Mucosa of rectum (tissue), 2 donors: ENCODE measurements at regions not wholly inside any gene's neighbourhood (a gene's known extent, or its start where the extent isn't known, plus 50 kb on each side); places are given as distances from the start of the nearest gene placed in this dataset.

Experiments
- H3K27ac ChIP-seq, 2 donors: one replicate each; pipeline ENCODE4 v1.7.0; 2013; ENCODE audit warnings: inconsistent platforms in 2 of 2, low read depth in 2 of 2, low read length in 2 of 2
- H3K27me3 ChIP-seq, 2 donors: one replicate each; pipeline ENCODE4 v1.7.0; 2013; ENCODE audit warnings: low read length in 2 of 2; ENCODE audit not compliant: control insufficient read depth in 2 of 2, insufficient read depth in 2 of 2
- H3K36me3 ChIP-seq, 2 donors: one replicate each; pipeline ENCODE4 v1.7.0; 2013; ENCODE audit warnings: low read length in 2 of 2; ENCODE audit not compliant: control insufficient read depth in 2 of 2, insufficient read depth in 2 of 2
- H3K4me1 ChIP-seq, 2 donors: one replicate each; pipeline ENCODE4 v1.7.0; 2013; ENCODE audit warnings: low read length in 2 of 2, mild to moderate bottlenecking in 1 of 2; ENCODE audit not compliant: control insufficient read depth in 2 of 2, insufficient read depth in 2 of 2
- H3K4me3 ChIP-seq, 2 donors: one replicate each; pipeline ENCODE4 v1.7.0; 2013; ENCODE audit warnings: low read length in 2 of 2
- H3K9ac ChIP-seq, 2 donors: one replicate each; pipeline ENCODE4 v1.7.0; 2013; ENCODE audit warnings: low read length in 2 of 2, low read depth in 1 of 2, mild to moderate bottlenecking in 1 of 2
- H3K9me3 ChIP-seq, 2 donors: one replicate each; pipeline ENCODE4 v1.7.0; 2013; ENCODE audit warnings: low read length in 2 of 2; ENCODE audit not compliant: control insufficient read depth in 2 of 2
- donor health status: healthy.
- donor health status: Normal muscosa, but diverticular disease.

DNA sequence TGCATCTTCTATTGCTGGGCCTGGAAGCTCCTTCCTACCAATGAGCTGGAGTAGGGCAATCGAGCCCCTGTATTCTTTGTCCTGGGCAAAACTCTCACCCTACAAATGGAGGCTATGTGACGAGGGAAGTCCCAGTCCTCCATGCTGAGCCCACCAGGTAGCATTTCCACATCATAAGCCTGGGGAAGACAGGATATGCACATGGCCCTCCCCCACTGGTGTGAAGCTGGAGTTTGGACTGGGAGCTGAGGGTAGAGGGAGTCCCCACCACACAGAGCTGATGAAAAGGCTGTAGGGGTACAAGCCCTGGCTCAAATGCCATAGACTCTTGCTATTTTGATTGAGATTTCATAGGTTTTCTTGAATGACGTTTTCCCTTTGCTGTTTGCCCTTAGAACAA, 99.5 kb upstream of the FOXC1 start:
- peaks cover 0 to 2% of the 10 kb centered on the region in 2 donors for H3K27me3 ChIP-seq
- no peak overlapping the region for H3K27ac ChIP-seq
- no peaks in the 10 kb centered on the region for H3K36me3 ChIP-seq
- H3K9me3 ChIP-seq: no peaks in the 10 kb centered on the region
- H3K9ac ChIP-seq: no peak overlapping the region
- H3K4me1 ChIP-seq: no peaks in the 10 kb centered on the region
- H3K4me3 ChIP-seq: no peak overlapping the region

GRCh38 chr6:1513215-1513780, 96.4 kb upstream of the FOXC1 start:
- Histone ChIP-seq H3K27ac (no peak overlapping the region), H3K9ac (no peak overlapping the region)

DNA sequence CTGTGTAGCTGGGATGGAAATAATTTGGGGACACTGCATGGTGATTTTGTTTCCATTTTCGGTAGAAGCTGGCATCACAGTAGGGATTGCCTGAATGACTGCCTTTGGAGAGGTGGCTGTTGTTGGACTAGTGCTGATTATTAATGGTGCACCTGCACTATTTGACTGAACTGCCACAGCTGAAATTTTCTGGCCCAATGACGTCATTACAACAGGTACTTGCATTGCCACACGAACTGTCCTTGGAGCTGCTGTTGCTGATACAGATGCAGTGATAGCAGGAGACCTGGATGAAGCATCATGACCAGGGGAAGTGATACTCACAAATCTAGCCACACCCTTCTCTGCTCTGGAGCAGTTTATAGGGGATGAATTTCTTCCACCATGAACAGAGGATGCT, 95.6 kb upstream of the FOXC1 start:
- no peaks in the 10 kb centered on the region for H3K4me1 ChIP-seq
- H3K4me3 ChIP-seq: no peak overlapping the region
- H3K9me3 ChIP-seq: no peaks in the 10 kb centered on the region
- H3K27ac ChIP-seq: no peak overlapping the region
- peaks cover 0 to 2% of the 10 kb centered on the region in 2 donors for H3K27me3 ChIP-seq
- no peak overlapping the region for H3K9ac ChIP-seq
- H3K36me3 ChIP-seq: no peaks in the 10 kb centered on the region

More at GRCh38 chr6:1513215-1513780, 96.4 kb upstream of the FOXC1 start:
- Histone ChIP-seq H3K4me3 (no peak overlapping the region), H3K36me3 (no peaks in the 10 kb centered on the region), H3K9me3 (no peaks in the 10 kb centered on the region), H3K27me3 (peaks cover 0 to 2% of the 10 kb centered on the region in 2 donors), H3K4me1 (no peaks in the 10 kb centered on the region)

- Histone ChIP-seq H3K9me3 (no peaks in the 10 kb centered on the region), H3K27me3 (no peaks in the 10 kb centered on the region), H3K4me3 (no peak overlapping the region), H3K9ac (no peak overlapping the region), H3K4me1 (no peaks in the 10 kb centered on the region), H3K36me3 (no peaks in the 10 kb centered on the region), H3K27ac (no peak overlapping the region)
Measured at GRCh38 chr6:1515280-1515679, 94.4 kb upstream of the FOXC1 start.

DNA sequence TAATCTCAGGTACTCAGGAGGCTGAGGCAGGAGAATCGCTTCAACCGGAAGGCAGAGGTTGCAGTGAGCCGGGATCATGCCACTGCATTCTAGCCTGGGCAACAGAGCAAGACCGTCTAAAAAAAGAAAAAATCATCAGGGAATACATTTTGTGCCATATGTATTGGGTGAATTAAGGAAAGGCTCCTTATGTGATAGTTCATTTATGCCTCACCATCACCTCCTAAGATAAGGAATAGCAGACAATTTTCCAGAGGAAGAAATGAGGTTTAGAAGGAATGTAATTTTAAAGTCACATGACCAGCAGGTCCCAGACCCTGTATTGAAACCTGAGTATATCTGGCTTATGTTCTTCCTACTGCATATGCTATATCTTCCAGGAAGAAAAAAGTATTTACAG, 93.9 kb upstream of the FOXC1 start:
- H3K9me3 ChIP-seq: no peaks in the 10 kb centered on the region
- no peak overlapping the region for H3K4me3 ChIP-seq
- H3K4me1 ChIP-seq: no peaks in the 10 kb centered on the region
- H3K36me3 ChIP-seq: no peaks in the 10 kb centered on the region
- H3K9ac ChIP-seq: no peak overlapping the region
- H3K27ac ChIP-seq: no peak overlapping the region
- no peaks in the 10 kb centered on the region for H3K27me3 ChIP-seq

- Histone ChIP-seq H3K9me3 (no peaks in the 10 kb centered on the region), H3K9ac (no peak overlapping the region), H3K27me3 (peaks cover 0 to 5% of the 10 kb centered on the region in 2 donors), H3K4me3 (no peak overlapping the region), H3K36me3 (no peaks in the 10 kb centered on the region), H3K27ac (no peak overlapping the region), H3K4me1 (no peaks in the 10 kb centered on the region)
Measured at GRCh38 chr6:1516742-1517520, 92.8 kb upstream of the FOXC1 start.

DNA sequence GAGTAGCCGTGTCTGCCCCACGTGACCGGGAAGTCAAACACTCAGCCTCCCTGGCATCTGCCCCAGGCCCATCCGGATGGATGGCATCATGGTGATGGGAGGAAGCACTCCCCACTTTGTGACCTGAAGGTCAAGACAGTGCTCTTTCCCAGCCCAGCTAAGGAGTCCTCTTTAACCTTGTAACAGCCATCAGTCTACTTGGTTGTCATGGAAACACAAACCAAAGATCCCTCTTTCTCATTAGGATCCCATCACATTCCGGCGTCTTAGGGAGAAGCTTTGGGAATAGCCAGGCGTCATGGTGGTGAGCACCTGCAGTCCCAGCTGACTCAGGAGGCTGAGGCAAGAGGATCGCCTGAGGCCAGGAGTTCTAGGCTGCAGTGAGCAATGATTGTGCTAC, 90.9 kb upstream of the FOXC1 start:
- Histone ChIP-seq H3K27me3 (peaks cover 6 to 17% of the 10 kb centered on the region in 2 donors), H3K36me3 (no peaks in the 10 kb centered on the region), H3K4me1 (no peaks in the 10 kb centered on the region)

GRCh38 chr6:1519597-1519996, 90.1 kb upstream of the FOXC1 start:
- H3K27ac ChIP-seq: no peak overlapping the region
- no peaks in the 10 kb centered on the region for H3K36me3 ChIP-seq
- no peaks in the 10 kb centered on the region for H3K9me3 ChIP-seq
- H3K4me3 ChIP-seq: no peak overlapping the region
- H3K9ac ChIP-seq: no peak overlapping the region
- H3K27me3 ChIP-seq: peaks cover 6 to 20% of the 10 kb centered on the region in 2 donors
- no peaks in the 10 kb centered on the region for H3K4me1 ChIP-seq

More for the DNA sequence above, 90.9 kb upstream of the FOXC1 start:
- H3K27ac ChIP-seq: no peak overlapping the region
- no peak overlapping the region for H3K9ac ChIP-seq
- no peak overlapping the region for H3K4me3 ChIP-seq
- H3K9me3 ChIP-seq: no peaks in the 10 kb centered on the region

DNA sequence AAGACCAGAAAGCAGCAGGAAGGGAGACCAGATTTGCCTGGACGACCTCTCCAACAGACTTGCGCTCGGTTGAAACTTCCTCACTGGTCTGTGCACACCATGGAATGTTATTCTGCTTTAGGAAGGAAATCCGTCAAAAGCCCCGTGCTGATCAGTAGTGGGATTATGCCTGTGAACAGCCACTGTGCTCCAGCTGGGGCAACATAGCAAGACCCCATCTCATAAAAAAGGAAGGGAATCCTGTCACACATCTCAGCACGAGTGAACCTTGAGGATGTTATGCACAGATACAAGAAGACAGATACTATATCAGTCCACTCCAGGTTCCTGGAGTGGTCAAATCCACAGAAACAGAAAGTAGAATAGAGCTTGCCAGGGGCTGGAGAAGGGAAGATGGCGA, 86.9 kb upstream of the FOXC1 start:
- H3K9ac ChIP-seq: no peak overlapping the region
- H3K36me3 ChIP-seq: no peaks in the 10 kb centered on the region
- peaks cover 0 to 4% of the 10 kb centered on the region in 2 donors for H3K4me1 ChIP-seq
- H3K4me3 ChIP-seq: no peak overlapping the region
- H3K27ac ChIP-seq: no peak overlapping the region
- no peaks in the 10 kb centered on the region for H3K9me3 ChIP-seq
- peaks cover 6 to 20% of the 10 kb centered on the region in 2 donors for H3K27me3 ChIP-seq

- Histone ChIP-seq H3K27ac (no peak overlapping the region), H3K36me3 (no peaks in the 10 kb centered on the region), H3K4me3 (peak overlapping the region in 1 of 2 donors; percentile 26), H3K9ac (no peak overlapping the region), H3K9me3 (no peaks in the 10 kb centered on the region), H3K27me3 (peaks cover 6 to 20% of the 10 kb centered on the region in 2 donors), H3K4me1 (peaks cover 0 to 4% of the 10 kb centered on the region in 2 donors)
Measured at GRCh38 chr6:1524040-1524480, 85.7 kb upstream of the FOXC1 start.
